ENCODE measurements at regions not wholly inside any gene's neighbourhood (a gene's known extent, or its start where the extent isn't known, plus 50 kb on each side); places are given as distances from the start of the nearest gene placed in this dataset.

GRCh38 chr16:79965718-79966117 is 365.2 kb upstream of the MAF start:
- TF ChIP-seq CTCF (conservative IDR thresholded peaks at IDR 0.05; ENCODE audit: low read length) (no peak), EZH2phosphoT487 (IDR thresholded peaks at IDR 0.05; ENCODE audit: borderline replicate concordance) (no peak)
